ENCODE measurements at regions not wholly inside any gene's neighbourhood (a gene's known extent, or its start where the extent isn't known, plus 50 kb on each side); places are given as distances from the start of the nearest gene placed in this dataset.
A peak's percentile ranks its signal among the peaks of the same experiment; 100 is the strongest.

GRCh38 chr19:29372091-29372415 lies 153.7 kb upstream of the VSTM2B start:
- H3K27ac ChIP-seq, result no peak overlapping the region
- intact Hi-C loops (cut with DNase I; ENCODE audit: low total_unique reads), result no loop called here
- no peaks in the 10 kb centered on the region for H3K36me3 ChIP-seq
- H3K27me3 ChIP-seq, result no peaks in the 10 kb centered on the region
- H3K4me3 ChIP-seq, result no peak overlapping the region
- no peak for TF ChIP-seq CTCF (IDR thresholded peaks at IDR 0.05)
- no peaks in the 10 kb centered on the region for H3K4me1 ChIP-seq
- DNase-seq, result peak in 1 of 2 donors; percentile 32
- H3K9me3 ChIP-seq, result no peaks in the 10 kb centered on the region

- no peak for TF ChIP-seq CTCF (IDR thresholded peaks at IDR 0.05)
- no peaks in the 10 kb centered on the region for H3K9me3 ChIP-seq
- no peaks in the 10 kb centered on the region for H3K27me3 ChIP-seq
- peak in 1 of 2 donors; percentile 9 for DNase-seq
- H3K4me1 ChIP-seq, result no peaks in the 10 kb centered on the region
- H3K4me3 ChIP-seq, result no peak overlapping the region
- intact Hi-C loops (cut with DNase I; ENCODE audit: low total_unique reads), result no loop called here
- H3K27ac ChIP-seq, result no peak overlapping the region
- no peaks in the 10 kb centered on the region for H3K36me3 ChIP-seq
Observed at GRCh38 chr19:29372461-29372860, 153.3 kb upstream of the VSTM2B start.

- intact Hi-C loops (cut with DNase I; ENCODE audit: low total_unique reads), result no loop called here
- Histone ChIP-seq H3K4me3 (no peak overlapping the region), H3K9me3 (no peaks in the 10 kb centered on the region), H3K27me3 (no peaks in the 10 kb centered on the region), H3K4me1 (no peaks in the 10 kb centered on the region), H3K36me3 (no peaks in the 10 kb centered on the region), H3K27ac (no peak overlapping the region)
- peak in 1 of 2 donors; percentile 43 for DNase-seq
- TF ChIP-seq CTCF (IDR thresholded peaks at IDR 0.05), result no peak
Observed at GRCh38 chr19:29372921-29373797, 152.6 kb upstream of the VSTM2B start.

GRCh38 chr19:29375429-29376119 lies 150.2 kb upstream of the VSTM2B start:
- no peak for TF ChIP-seq CTCF (IDR thresholded peaks at IDR 0.05)
- H3K27me3 ChIP-seq, result peaks cover 0 to 4% of the 10 kb centered on the region in 2 donors
- H3K36me3 ChIP-seq, result no peaks in the 10 kb centered on the region
- no peaks in the 10 kb centered on the region for H3K4me1 ChIP-seq
- no peak overlapping the region for H3K27ac ChIP-seq
- H3K9me3 ChIP-seq, result no peaks in the 10 kb centered on the region
- H3K4me3 ChIP-seq, result no peak overlapping the region
- peak in 1 of 2 donors; percentile 38 for DNase-seq
- intact Hi-C loops (cut with DNase I; ENCODE audit: low total_unique reads), result no loop called here

- H3K4me3 ChIP-seq, result no peak overlapping the region
- H3K9me3 ChIP-seq, result no peaks in the 10 kb centered on the region
- intact Hi-C loops (cut with DNase I; ENCODE audit: low total_unique reads), result no loop called here
- no peaks in the 10 kb centered on the region for H3K36me3 ChIP-seq
- peak in 1 of 2 donors; percentile 21 for DNase-seq
- TF ChIP-seq CTCF (IDR thresholded peaks at IDR 0.05), result no peak
- no peaks in the 10 kb centered on the region for H3K4me1 ChIP-seq
- peaks cover 0 to 6% of the 10 kb centered on the region in 2 donors for H3K27me3 ChIP-seq
- no peak overlapping the region for H3K27ac ChIP-seq
Observed at GRCh38 chr19:29376855-29377354, 148.9 kb upstream of the VSTM2B start.
